Psoas muscle (tissue), 7 donors: ENCODE measurements at regions not wholly inside any gene's neighbourhood (a gene's known extent, or its start where the extent isn't known, plus 50 kb on each side); places are given as distances from the start of the nearest gene placed in this dataset.

Source experiments
- ATAC-seq, 4 donors: fragments of 200-7000 bp; cut with Tn5 transposase; one replicate each; pipeline ENCODE4 v1.9.1; 2020; ENCODE audit warnings: moderate library complexity in 3 of 4, mild to moderate bottlenecking in 2 of 4
- DNase-seq, 2 donors: peaks; one replicate each; pipeline ENCODE4 v3.0.0-alpha.2; 2020
- H3K27ac ChIP-seq: fragments of 200-600 bp; one replicate; pipeline ENCODE4 v1.8.0; 2022
- H3K27me3 ChIP-seq, 3 donors: fragments of 200-600 bp in 1 of 3; one replicate each; pipeline versions ENCODE4 v1.6.1 to v1.8.0; 2013 to 2022; ENCODE audit warnings: low read length in 2 of 3, mild to moderate bottlenecking in 2 of 3, moderate library complexity in 1 of 3; ENCODE audit not compliant: insufficient read depth in 3 of 3
- H3K36me3 ChIP-seq, 2 donors: fragments of 200-600 bp in 1 of 2; one replicate each; pipeline versions ENCODE4 v1.6.1 to v1.8.0; 2013 to 2022; ENCODE audit warnings: low read depth in 1 of 2, mild to moderate bottlenecking in 1 of 2, moderate library complexity in 1 of 2; ENCODE audit not compliant: insufficient read depth in 1 of 2
- H3K4me1 ChIP-seq: fragments of 200-600 bp; one replicate; pipeline ENCODE4 v1.8.0; 2022
- H3K4me3 ChIP-seq: fragments of 200-600 bp; one replicate; pipeline ENCODE4 v1.8.0; 2022; ENCODE audit warnings: mild to moderate bottlenecking
- H3K9me3 ChIP-seq: fragments of 200-600 bp; one replicate; pipeline ENCODE4 v1.8.0; 2022
- WGBS, 3 donors: extraction: QIAGEN DNeasy Blood & Tissue Kit; methylation state at CpG; one replicate each; pipeline versions ENCODE4 v1.1.6 to v1.1.7; 2013; 5-methylcytosine and 5-hydroxymethylcytosine counted together
- intact Hi-C, 2 donors: fragments of 100-400 bp; cut with DNase I; formaldehyde crosslinking; loops; one replicate each; pipeline versions ENCODE4 v1.11.0 to v1.14.2; 2022
- TF ChIP-seq, protein P1 (sequence below): fragments of 200-600 bp; IDR thresholded peaks from one replicate; pipeline ENCODE4 v1.8.0; 2022; ENCODE audit warnings: antibody characterized with exemption
- donor health status: healthy with polysubstance abuse.
- donor health status: DM: no; HTN: no; CAD: no; lungs with moderate emphysema.
- donor health status: Bipolar disorder and iron deficiency.
- donor health status: healthy.
- donor health status: DM: yes; HTN: yes; CAD: no.
- donor health status: DM: no; HTN: no; CAD: no.
- donor health status: DM: yes; HTN: yes; CAD: no.

DNA sequence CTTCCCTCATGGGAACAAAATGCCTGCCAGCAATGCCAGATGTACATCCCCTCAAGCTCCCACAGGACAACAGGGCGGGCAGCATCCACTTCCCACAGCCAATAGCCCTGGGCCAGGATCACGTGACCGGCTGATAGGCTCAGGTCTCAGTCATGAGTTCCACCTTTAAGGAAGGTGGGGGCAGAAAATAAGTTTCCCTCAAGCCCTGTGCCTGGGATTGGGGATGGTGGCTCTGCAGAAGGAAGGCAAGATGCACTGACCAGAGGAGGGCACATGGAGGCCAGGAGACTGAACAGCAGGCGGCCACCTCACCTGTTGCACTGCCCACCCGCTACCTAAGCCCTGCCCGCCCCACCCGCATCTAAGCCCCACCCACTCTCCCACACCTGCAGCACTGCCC lies 149.1 kb downstream of the BMP7 start:
- 63 to 70% (median 70%) methylated on average over 6 to 7 of the region's 7 CpGs for WGBS, 3 donors
- Histone ChIP-seq H3K27ac (no peak overlapping the region), H3K4me3 (no peak overlapping the region), H3K4me1 (no peaks in the 10 kb centered on the region), H3K9me3 (no peaks in the 10 kb centered on the region), H3K27me3 (peaks cover 0 to 2% (median 0%) of the 10 kb centered on the region in 3 donors), H3K36me3 (no peaks in the 10 kb centered on the region)
- no peak for DNase-seq
- TF ChIP-seq, protein P1, sequence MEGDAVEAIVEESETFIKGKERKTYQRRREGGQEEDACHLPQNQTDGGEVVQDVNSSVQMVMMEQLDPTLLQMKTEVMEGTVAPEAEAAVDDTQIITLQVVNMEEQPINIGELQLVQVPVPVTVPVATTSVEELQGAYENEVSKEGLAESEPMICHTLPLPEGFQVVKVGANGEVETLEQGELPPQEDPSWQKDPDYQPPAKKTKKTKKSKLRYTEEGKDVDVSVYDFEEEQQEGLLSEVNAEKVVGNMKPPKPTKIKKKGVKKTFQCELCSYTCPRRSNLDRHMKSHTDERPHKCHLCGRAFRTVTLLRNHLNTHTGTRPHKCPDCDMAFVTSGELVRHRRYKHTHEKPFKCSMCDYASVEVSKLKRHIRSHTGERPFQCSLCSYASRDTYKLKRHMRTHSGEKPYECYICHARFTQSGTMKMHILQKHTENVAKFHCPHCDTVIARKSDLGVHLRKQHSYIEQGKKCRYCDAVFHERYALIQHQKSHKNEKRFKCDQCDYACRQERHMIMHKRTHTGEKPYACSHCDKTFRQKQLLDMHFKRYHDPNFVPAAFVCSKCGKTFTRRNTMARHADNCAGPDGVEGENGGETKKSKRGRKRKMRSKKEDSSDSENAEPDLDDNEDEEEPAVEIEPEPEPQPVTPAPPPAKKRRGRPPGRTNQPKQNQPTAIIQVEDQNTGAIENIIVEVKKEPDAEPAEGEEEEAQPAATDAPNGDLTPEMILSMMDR: no peak
- ATAC-seq: no peak
- intact Hi-C loops: no loop called here

DNA sequence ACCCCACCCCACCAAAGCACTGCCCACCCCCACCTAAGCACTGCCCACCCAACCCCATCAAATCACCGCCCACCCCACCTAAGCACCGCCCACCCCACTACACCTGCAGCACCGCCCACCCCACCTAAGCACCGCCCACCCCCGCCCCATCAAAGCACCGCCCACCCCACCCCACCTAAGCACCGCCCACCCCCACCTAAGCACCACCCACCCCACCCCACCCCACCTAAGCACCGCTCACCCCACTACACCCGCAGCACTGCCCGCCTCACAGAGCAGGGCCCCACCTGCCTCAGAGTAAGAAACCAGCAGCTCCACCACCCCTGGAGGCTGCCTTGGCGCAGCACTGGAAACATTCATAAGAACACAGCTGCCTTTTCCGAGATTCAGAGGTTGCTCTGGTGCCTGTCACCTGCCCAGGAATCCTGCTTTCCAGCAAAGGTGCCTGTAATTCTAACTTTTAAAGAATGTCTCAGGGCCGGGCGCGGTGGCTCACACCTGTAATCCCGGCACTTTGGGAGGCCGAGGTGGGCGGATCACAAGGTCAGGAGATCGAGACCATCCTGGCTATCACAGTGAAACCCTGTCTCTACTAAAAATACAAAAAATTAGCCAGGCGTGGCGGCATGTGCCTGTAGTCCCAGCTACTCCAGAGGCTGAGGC lies 148.2 kb downstream of the BMP7 start:
- DNase-seq: no peak
- Histone ChIP-seq H3K27me3 (peaks cover 0 to 2% (median 0%) of the 10 kb centered on the region in 3 donors), H3K4me1 (no peaks in the 10 kb centered on the region), H3K4me3 (no peak overlapping the region), H3K27ac (no peak overlapping the region), H3K36me3 (no peaks in the 10 kb centered on the region), H3K9me3 (no peaks in the 10 kb centered on the region)
- ATAC-seq: no peak
- intact Hi-C loops: no loop called here
- TF ChIP-seq, protein P1: no peak
- WGBS, 3 donors: 86 to 88% (median 88%) methylated on average over 21 of the region's 21 CpGs
